ENCODE measurements at regions not wholly inside any gene's neighbourhood (a gene's known extent, or its start where the extent isn't known, plus 50 kb on each side); places are given as distances from the start of the nearest gene placed in this dataset.

GRCh38 chr14:84655014-84655413 lies 874.9 kb upstream of the FLRT2 start:
- no peak for DNase-seq

GRCh38 chr14:84657911-84658310 lies 872.0 kb upstream of the FLRT2 start:
- DNase-seq = no peak

- DNase-seq = no peak
Measured at GRCh38 chr14:84670796-84671195, 859.1 kb upstream of the FLRT2 start.

- DNase-seq = no peak
Measured at GRCh38 chr14:84671776-84672175, 858.2 kb upstream of the FLRT2 start.

GRCh38 chr14:84674636-84675035 lies 855.3 kb upstream of the FLRT2 start:
- DNase-seq = no peak

GRCh38 chr14:84686550-84686949 lies 843.4 kb upstream of the FLRT2 start:
- no peak for DNase-seq

- no peak for DNase-seq
Measured at GRCh38 chr14:84688297-84689025, 841.5 kb upstream of the FLRT2 start.

GRCh38 chr14:84694161-84694560 lies 835.8 kb upstream of the FLRT2 start:
- no peak for DNase-seq

GRCh38 chr14:84704601-84705000 lies 825.3 kb upstream of the FLRT2 start:
- no peak for DNase-seq

- DNase-seq = no peak
Measured at GRCh38 chr14:84707830-84708229, 822.1 kb upstream of the FLRT2 start.

GRCh38 chr14:84708865-84709264 lies 821.1 kb upstream of the FLRT2 start:
- DNase-seq = no peak

GRCh38 chr14:84726471-84726870 lies 803.5 kb upstream of the FLRT2 start:
- DNase-seq = no peak

- no peak for DNase-seq
Measured at GRCh38 chr14:84749191-84749955, 780.6 kb upstream of the FLRT2 start.

- DNase-seq = no peak
Measured at GRCh38 chr14:84750284-84750683, 779.7 kb upstream of the FLRT2 start.

GRCh38 chr14:84750763-84751554 lies 779.0 kb upstream of the FLRT2 start:
- DNase-seq = no peak

GRCh38 chr14:84751745-84752144 lies 778.2 kb upstream of the FLRT2 start:
- no peak for DNase-seq

GRCh38 chr14:84760489-84761126 lies 769.3 kb upstream of the FLRT2 start:
- DNase-seq = no peak

- DNase-seq = no peak
Measured at GRCh38 chr14:84767434-84767833, 762.5 kb upstream of the FLRT2 start.

GRCh38 chr14:84770030-84770429 lies 759.9 kb upstream of the FLRT2 start:
- no peak for DNase-seq

- no peak for DNase-seq
Measured at GRCh38 chr14:84777356-84777755, 752.6 kb upstream of the FLRT2 start.

GRCh38 chr14:84782902-84783301 lies 747.0 kb upstream of the FLRT2 start:
- no peak for DNase-seq

GRCh38 chr14:84783511-84783910 lies 746.4 kb upstream of the FLRT2 start:
- no peak for DNase-seq

GRCh38 chr14:84785996-84786395 lies 743.9 kb upstream of the FLRT2 start:
- no peak for DNase-seq
